Thymus (tissue), 11 donors: ENCODE measurements at regions not wholly inside any gene's neighbourhood (a gene's known extent, or its start where the extent isn't known, plus 50 kb on each side); places are given as distances from the start of the nearest gene placed in this dataset.

Experiments used
- DNase-seq, 9 donors: peaks; one replicate each; pipeline ENCODE4 v3.0.0-alpha.2; 2013; ENCODE audit warnings: low spot score in 9 of 9, low read depth in 6 of 9, missing footprints in 1 of 9
- H3K27ac ChIP-seq, 2 donors: one replicate each; pipeline ENCODE4 v1.5.1; 2013; ENCODE audit warnings: control low read depth in 1 of 2, low read depth in 1 of 2, low read length in 1 of 2, mild to moderate bottlenecking in 1 of 2, moderate library complexity in 1 of 2
- H3K27me3 ChIP-seq, 2 donors: one replicate each; pipeline ENCODE4 v1.5.1; 2013; ENCODE audit warnings: low read length in 1 of 2; ENCODE audit not compliant: control insufficient read depth in 2 of 2, insufficient read depth in 1 of 2
- H3K36me3 ChIP-seq, 2 donors: one replicate each; pipeline ENCODE4 v1.5.1; 2013; ENCODE audit warnings: low read length in 1 of 2, mild to moderate bottlenecking in 1 of 2, moderate library complexity in 1 of 2; ENCODE audit not compliant: control insufficient read depth in 2 of 2, insufficient read depth in 2 of 2
- H3K4me1 ChIP-seq, 2 donors: one replicate each; pipeline ENCODE4 v1.5.1; 2013; ENCODE audit warnings: low read length in 2 of 2; ENCODE audit not compliant: control insufficient read depth in 2 of 2, insufficient read depth in 2 of 2
- H3K4me3 ChIP-seq, 2 donors: one replicate each; pipeline ENCODE4 v1.5.1; 2013; ENCODE audit warnings: low read length in 2 of 2, control low read depth in 1 of 2, mild to moderate bottlenecking in 1 of 2
- H3K9me3 ChIP-seq, 2 donors: one replicate each; pipeline ENCODE4 v1.5.1; 2013; ENCODE audit warnings: low read length in 1 of 2, mild to moderate bottlenecking in 1 of 2; ENCODE audit not compliant: control insufficient read depth in 2 of 2, insufficient read depth in 1 of 2
- WGBS: extraction: QIAGEN DNeasy Blood & Tissue Kit; methylation state at CpG from one replicate; pipeline ENCODE4 v1.1.7; 2013; 5-methylcytosine and 5-hydroxymethylcytosine counted together
- donor health status: healthy.

DNA sequence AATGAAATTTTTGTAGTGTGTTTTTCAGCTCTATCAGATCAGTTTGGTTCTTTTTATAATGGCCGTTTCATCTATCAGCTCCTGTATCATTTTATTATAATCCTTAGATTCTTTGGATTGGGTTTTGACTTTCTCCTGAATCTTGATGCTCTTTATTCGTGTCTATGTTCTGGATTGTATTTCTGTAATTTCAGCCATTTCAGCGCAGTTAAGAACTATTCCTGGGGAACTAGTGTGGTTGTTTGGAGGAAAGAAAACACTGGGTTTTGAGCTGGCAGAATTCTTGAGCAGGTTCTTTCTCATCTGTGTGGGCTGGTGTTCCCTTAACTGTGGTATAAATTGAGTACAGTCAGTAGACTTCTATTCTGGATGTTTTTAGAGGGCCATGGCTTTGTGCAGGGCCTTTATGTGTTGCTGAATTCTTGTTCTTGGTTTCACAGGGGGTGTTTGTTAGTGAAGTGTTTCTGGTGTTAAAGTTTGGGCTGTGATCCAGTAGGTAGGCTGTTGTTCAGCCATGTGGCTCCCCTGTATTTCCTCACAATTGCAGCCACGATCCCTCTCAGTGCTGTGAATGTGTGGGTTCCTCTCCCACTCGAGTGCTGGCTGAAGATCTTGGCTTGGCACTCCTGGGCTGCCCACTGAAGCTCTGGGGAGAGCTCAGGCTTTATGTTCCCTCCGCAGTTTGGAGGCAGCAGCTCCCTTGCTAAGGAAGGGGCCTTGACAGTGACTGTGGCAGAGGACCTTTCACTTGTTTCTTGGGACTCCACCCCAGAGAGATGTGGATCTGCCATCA is 56.0 kb upstream of the CCDC190 start:
- H3K27ac ChIP-seq: no peak overlapping the region
- H3K4me1 ChIP-seq: no peaks in the 10 kb centered on the region
- WGBS: 84% methylated on average over 6 of the region's 6 CpGs
- no peaks in the 10 kb centered on the region for H3K9me3 ChIP-seq
- no peak overlapping the region for H3K4me3 ChIP-seq
- no peak for DNase-seq
- H3K36me3 ChIP-seq: no peaks in the 10 kb centered on the region
- no peaks in the 10 kb centered on the region for H3K27me3 ChIP-seq

DNA sequence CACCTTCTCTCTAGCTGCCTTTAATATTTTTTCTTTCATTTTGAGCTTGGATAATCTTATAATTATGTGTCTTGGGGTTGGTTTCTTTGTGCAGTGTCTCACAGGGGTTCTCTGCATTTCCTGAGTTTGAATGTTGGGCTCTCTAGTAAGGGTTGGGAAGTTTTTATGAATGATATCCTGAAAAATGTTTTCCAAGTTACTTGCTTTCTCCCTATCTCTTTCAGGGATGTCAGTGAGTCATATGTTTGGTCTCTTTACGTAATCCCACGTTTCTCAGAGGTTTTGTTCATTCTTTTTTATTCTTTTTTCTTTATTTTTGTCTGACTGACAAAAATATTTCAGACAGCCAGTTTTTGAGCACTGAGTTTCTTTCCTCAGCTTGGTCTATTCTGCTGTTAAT is 55.4 kb upstream of the CCDC190 start:
- WGBS: 89% methylated on average over 2 of the region's 2 CpGs
- DNase-seq: no peak
- H3K36me3 ChIP-seq: no peaks in the 10 kb centered on the region

DNA sequence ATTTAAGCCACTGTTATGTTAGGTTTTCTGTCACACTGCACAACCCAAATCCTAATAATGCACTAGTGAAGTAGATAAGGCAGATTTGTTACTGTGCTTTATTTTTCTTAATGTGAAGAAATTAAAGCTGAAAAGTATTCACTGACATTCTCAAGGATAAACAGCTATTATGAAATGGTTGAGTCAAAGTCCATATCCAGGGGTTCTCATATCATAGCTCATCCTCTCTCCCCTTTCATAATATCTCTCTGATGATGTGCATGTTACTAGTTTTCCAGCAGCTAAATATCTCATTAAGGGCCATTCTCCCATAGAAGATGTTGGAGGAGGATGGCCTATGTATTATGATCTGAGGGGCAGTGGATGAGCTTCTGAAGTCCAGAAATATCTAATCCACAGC is 53.6 kb upstream of the CCDC190 start:
- no peaks in the 10 kb centered on the region for H3K4me1 ChIP-seq
- no peaks in the 10 kb centered on the region for H3K9me3 ChIP-seq
- no peak for DNase-seq
- H3K27ac ChIP-seq: no peak overlapping the region
- no peak overlapping the region for H3K4me3 ChIP-seq
- H3K27me3 ChIP-seq: no peaks in the 10 kb centered on the region
- no peaks in the 10 kb centered on the region for H3K36me3 ChIP-seq

More for the DNA sequence above, 55.4 kb upstream of the CCDC190 start:
- Histone ChIP-seq H3K4me3 (no peak overlapping the region), H3K27ac (no peak overlapping the region), H3K27me3 (no peaks in the 10 kb centered on the region), H3K4me1 (no peaks in the 10 kb centered on the region), H3K9me3 (no peaks in the 10 kb centered on the region)

DNA sequence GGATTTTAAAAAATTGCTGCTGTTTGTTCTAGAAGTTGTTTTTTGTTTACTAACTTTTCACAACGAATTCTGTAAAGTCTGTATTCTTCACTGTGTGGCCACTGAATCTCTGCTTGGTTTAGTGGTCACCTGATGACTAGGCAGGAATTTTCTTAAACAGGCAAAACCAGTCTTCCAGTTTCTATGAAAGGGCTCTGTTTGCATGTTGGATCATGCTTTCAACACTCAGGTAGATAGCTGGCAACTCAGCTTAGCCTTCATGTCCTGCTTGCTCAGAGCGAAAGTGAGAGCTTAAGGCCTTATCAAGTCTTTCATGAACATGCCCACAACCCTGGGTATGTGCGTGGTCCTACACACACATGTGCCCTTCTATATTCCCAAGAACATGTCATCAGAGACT is 52.4 kb upstream of the CCDC190 start:
- no peaks in the 10 kb centered on the region for H3K9me3 ChIP-seq
- no peak for DNase-seq
- H3K4me1 ChIP-seq: no peaks in the 10 kb centered on the region
- WGBS: 87% methylated on average over 3 of the region's 3 CpGs
- H3K27me3 ChIP-seq: no peaks in the 10 kb centered on the region
- no peaks in the 10 kb centered on the region for H3K36me3 ChIP-seq
- no peak overlapping the region for H3K27ac ChIP-seq
- H3K4me3 ChIP-seq: no peak overlapping the region

DNA sequence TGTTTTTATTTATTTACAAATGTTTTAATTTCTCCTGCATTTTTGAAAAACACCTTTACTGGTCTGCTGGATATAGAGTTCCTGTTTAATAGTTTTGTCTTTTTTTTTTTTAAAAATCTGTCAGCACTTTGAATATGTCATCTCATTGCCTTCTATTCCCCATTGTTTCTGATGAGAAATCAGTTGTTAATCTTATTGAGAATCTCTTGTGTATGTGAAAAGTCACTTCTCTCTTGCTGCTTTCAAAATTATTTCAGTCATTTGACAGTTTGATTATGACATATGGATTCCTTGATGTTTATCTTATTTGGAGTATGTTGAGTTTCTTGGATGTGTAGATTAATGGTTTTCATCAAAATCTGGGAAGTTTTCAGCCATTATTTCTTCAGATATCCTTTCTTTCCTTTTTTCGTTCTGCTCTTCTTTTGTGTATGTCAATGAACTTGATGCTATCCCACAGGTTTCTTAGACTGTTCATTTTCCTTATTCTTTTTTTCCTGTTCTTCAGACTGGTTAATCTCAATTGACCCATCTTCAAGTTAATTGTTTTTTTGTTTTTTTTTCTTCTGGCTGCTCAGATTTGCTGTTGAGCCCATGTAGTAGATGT is 51.2 kb upstream of the CCDC190 start:
- no peak for DNase-seq
- 98% methylated on average over 1 of the region's 1 CpG for WGBS
- Histone ChIP-seq H3K4me3 (no peak overlapping the region), H3K4me1 (no peaks in the 10 kb centered on the region), H3K27me3 (no peaks in the 10 kb centered on the region), H3K9me3 (no peaks in the 10 kb centered on the region), H3K27ac (no peak overlapping the region), H3K36me3 (no peaks in the 10 kb centered on the region)
